ENCODE measurements at regions not wholly inside any gene's neighbourhood (a gene's known extent, or its start where the extent isn't known, plus 50 kb on each side); places are given as distances from the start of the nearest gene placed in this dataset.

DNA sequence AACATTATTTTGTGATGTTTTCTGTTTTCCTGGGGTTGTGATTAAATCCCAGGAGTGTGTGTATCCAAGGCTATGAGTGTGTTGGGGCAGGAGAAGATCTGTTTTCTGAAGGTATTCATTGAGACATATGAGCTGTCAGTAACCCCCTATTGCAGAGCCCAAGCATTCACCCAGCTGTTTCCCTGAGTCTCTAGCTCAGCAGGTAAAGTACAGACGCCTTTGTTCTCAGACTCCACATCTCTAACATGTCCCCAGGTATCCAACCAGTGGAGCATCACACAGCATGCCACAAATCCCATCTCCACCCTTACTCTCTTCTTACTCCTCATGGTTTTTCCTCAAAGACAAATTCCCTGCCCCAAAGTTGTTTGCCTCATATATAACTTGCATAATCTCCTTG is 213.6 kb downstream of the PCDH20 start:
- no peak overlapping the region for H3K4me3 Mint-ChIP-seq
- H3K36me3 Mint-ChIP-seq (ENCODE audit: insufficient read depth), result no peaks in the 10 kb centered on the region
- peaks cover 28% of the 10 kb centered on the region for H3K9me3 Mint-ChIP-seq
- no peaks in the 10 kb centered on the region for H3K4me1 Mint-ChIP-seq
- no peaks in the 10 kb centered on the region for H3K27me3 Mint-ChIP-seq
- no peak for DNase-seq (ENCODE audit: low spot score in 2 of 2)
- ATAC-seq (replicated peaks; ENCODE audit: extremely low read depth, poor library complexity, severe bottlenecking), result no peak
- no peak overlapping the region for H3K27ac Mint-ChIP-seq (ENCODE audit: low read depth)

DNA sequence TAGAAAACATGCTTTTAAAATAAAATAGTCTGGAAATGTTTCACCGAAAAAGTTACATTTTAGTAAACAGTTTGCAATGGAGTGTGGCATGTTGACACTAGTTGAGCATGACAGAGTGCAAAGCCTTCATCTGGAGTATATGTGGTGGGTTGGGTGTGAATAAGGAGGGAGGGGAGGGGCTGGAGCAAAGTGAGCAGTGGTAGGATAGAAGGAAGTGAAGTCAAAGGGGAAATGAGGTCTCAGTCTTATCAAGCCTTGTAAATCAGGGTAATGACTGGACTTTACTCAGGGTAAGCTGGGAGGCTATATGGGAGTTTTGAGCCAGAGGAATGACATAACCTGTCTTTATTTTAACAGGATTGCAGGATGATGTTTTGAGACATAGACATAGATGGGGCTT is 222.8 kb downstream of the PCDH20 start:
- DNase-seq (ENCODE audit: low spot score in 2 of 2) (no peak), ATAC-seq (replicated peaks; ENCODE audit: extremely low read depth, poor library complexity, severe bottlenecking) (no peak)
- no peaks in the 10 kb centered on the region for H3K4me1 Mint-ChIP-seq
- H3K4me3 Mint-ChIP-seq, result no peak overlapping the region
- H3K9me3 Mint-ChIP-seq, result peaks cover 12% of the 10 kb centered on the region
- H3K27ac Mint-ChIP-seq (ENCODE audit: low read depth), result no peak overlapping the region
- no peaks in the 10 kb centered on the region for H3K27me3 Mint-ChIP-seq
- H3K36me3 Mint-ChIP-seq (ENCODE audit: insufficient read depth), result peaks cover 2% of the 10 kb centered on the region

DNA sequence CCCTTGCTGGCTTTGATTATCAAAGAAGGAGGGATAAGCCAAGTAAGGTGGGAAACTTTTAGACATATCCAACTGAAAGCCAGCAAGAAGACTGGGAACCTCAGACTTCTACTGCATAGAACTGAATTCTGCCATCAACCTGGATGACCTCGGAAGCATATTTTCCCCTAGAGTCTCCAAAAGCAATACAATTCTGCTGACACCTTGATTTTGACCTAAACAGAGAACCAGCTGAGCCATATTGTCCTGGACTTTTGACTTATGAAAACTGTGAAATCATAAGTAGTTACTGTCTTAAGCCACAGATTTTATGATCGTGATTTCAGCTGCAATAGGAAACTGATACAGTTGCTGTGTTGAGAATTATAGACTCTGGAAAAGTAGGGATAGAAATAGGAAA is 227.6 kb downstream of the PCDH20 start:
- ATAC-seq (replicated peaks; ENCODE audit: extremely low read depth, poor library complexity, severe bottlenecking) (no peak), DNase-seq (ENCODE audit: low spot score in 2 of 2) (no peak)
- H3K36me3 Mint-ChIP-seq (ENCODE audit: insufficient read depth), result no peaks in the 10 kb centered on the region
- no peaks in the 10 kb centered on the region for H3K27me3 Mint-ChIP-seq
- no peak overlapping the region for H3K4me3 Mint-ChIP-seq
- no peak overlapping the region for H3K27ac Mint-ChIP-seq (ENCODE audit: low read depth)
- peaks cover 16% of the 10 kb centered on the region for H3K9me3 Mint-ChIP-seq
- H3K4me1 Mint-ChIP-seq, result no peaks in the 10 kb centered on the region

DNA sequence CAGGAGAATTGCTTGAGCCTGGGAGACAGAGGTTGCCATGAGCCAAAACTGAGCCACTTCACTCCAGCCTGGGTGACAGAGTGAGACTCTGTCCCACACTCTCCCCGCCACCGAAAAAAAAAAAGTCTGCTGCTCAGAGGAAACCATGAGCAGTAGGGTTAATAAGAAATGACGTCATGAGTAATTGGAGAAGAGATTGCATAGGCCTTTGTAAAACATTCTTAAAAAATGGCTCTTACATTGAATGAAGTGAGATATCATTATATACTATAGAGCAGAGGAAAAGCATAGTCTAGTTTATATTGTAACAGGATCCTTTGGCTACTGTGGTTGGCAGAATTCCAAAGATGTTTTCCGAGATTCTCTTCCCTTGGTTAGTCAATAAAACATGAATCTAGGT is 228.2 kb downstream of the PCDH20 start:
- Mint-ChIP-seq H3K4me3 (no peak overlapping the region), H3K27ac (ENCODE audit: low read depth) (no peak overlapping the region), H3K27me3 (no peaks in the 10 kb centered on the region), H3K36me3 (ENCODE audit: insufficient read depth) (no peaks in the 10 kb centered on the region), H3K4me1 (no peaks in the 10 kb centered on the region), H3K9me3 (peaks cover 16% of the 10 kb centered on the region)
- DNase-seq (ENCODE audit: low spot score in 2 of 2) (no peak), ATAC-seq (replicated peaks; ENCODE audit: extremely low read depth, poor library complexity, severe bottlenecking) (no peak)

DNA sequence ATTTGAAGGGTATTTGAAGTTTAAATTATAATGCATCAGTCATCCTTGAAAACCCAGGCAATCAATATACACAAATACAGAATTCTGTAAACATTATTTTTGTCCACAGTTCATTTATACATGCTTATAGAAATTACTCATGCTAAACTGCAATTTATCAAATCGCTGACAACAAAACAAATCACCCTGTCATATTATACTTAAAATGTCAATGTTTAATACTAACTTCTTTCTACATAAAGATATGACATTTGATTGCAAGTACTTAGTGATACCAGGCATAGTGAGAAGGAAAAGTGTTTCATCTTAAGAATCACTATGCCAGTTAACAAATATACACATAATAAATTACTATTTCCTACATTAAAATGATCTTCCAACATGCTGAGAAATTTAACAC is 232.0 kb downstream of the PCDH20 start:
- no peak overlapping the region for H3K27ac Mint-ChIP-seq (ENCODE audit: low read depth)

DNA sequence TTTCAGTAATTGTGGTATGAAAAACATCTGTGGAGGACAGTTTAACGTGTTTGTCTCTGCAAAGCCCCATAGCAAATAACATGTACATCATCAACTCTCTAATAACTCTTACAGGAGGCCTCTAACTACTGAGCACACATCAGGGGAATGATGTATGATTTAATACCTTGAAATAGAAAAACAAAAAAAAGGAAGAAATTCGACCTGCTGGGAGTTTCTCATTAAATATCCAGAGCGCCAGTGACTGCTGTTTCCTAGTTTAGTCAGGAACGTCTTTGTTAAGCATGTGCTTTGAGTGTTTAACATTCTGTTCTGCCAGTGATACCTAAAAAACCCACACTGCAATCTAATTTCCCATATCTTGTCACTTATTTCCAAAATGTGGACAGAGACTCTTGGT is 235.4 kb downstream of the PCDH20 start:
- Mint-ChIP-seq H3K27ac (ENCODE audit: low read depth) (no peak overlapping the region), H3K27me3 (no peaks in the 10 kb centered on the region), H3K9me3 (peaks cover 20% of the 10 kb centered on the region), H3K4me1 (no peaks in the 10 kb centered on the region), H3K36me3 (ENCODE audit: insufficient read depth) (no peaks in the 10 kb centered on the region), H3K4me3 (no peak overlapping the region)
- no peak for DNase-seq (ENCODE audit: low spot score in 2 of 2)
- no peak for ATAC-seq (replicated peaks; ENCODE audit: extremely low read depth, poor library complexity, severe bottlenecking)

More for the DNA sequence above, 232.0 kb downstream of the PCDH20 start:
- no peaks in the 10 kb centered on the region for H3K36me3 Mint-ChIP-seq (ENCODE audit: insufficient read depth)
- H3K4me3 Mint-ChIP-seq, result no peak overlapping the region
- H3K9me3 Mint-ChIP-seq, result peaks cover 30% of the 10 kb centered on the region
- DNase-seq (ENCODE audit: low spot score in 2 of 2) (no peak), ATAC-seq (replicated peaks; ENCODE audit: extremely low read depth, poor library complexity, severe bottlenecking) (no peak)
- no peaks in the 10 kb centered on the region for H3K27me3 Mint-ChIP-seq
- no peaks in the 10 kb centered on the region for H3K4me1 Mint-ChIP-seq

DNA sequence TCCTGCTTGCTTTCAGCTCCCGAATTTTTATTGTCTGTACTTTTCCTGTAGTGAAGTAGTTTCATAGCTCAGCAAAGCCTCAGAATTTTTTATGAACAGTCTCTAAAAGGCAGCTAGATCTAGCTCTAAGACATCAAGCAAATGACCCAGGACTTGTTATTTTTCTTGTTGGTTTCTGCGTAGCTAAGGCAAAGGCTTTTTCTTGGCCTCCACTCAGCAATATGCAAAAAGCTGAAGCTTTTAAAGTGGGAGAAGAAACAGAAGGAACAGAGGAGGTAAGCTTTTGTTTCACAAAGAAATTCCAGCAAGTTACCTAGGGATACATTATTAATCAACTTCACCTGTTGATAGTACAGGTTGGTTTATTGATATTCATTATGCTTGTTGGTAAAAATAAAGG is 235.9 kb downstream of the PCDH20 start:
- ATAC-seq (replicated peaks; ENCODE audit: extremely low read depth, poor library complexity, severe bottlenecking), result no peak
- Mint-ChIP-seq H3K27ac (ENCODE audit: low read depth) (no peak overlapping the region), H3K27me3 (no peaks in the 10 kb centered on the region), H3K9me3 (peaks cover 15% of the 10 kb centered on the region), H3K36me3 (ENCODE audit: insufficient read depth) (no peaks in the 10 kb centered on the region), H3K4me3 (no peak overlapping the region), H3K4me1 (no peaks in the 10 kb centered on the region)
- DNase-seq (ENCODE audit: low spot score in 2 of 2), result no peak

DNA sequence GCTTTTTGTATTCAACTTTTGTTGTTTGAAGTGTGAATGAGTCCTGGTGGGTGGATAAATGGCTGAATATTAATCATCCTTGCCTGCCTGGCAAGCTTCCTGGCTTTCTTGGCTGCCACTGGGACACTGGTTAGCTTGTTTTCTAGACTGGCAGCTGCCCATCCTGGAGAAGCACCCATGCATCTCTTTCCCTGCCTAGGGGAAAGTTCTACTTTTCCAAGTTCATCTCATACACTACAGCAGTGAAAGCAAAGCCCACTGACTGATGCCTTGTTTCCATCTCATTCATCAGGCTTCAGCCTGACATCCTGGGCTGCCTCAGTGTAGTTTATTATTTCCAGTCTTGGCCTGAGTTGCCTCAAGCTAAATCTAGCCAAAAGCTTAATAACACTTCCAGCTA is 244.8 kb downstream of the PCDH20 start:
- Mint-ChIP-seq H3K4me3 (no peak overlapping the region), H3K36me3 (ENCODE audit: insufficient read depth) (peaks cover 2% of the 10 kb centered on the region), H3K9me3 (peaks cover 8% of the 10 kb centered on the region), H3K27me3 (no peaks in the 10 kb centered on the region), H3K4me1 (no peaks in the 10 kb centered on the region), H3K27ac (ENCODE audit: low read depth) (no peak overlapping the region)
- ATAC-seq (replicated peaks; ENCODE audit: extremely low read depth, poor library complexity, severe bottlenecking) (no peak), DNase-seq (ENCODE audit: low spot score in 2 of 2) (no peak)

DNA sequence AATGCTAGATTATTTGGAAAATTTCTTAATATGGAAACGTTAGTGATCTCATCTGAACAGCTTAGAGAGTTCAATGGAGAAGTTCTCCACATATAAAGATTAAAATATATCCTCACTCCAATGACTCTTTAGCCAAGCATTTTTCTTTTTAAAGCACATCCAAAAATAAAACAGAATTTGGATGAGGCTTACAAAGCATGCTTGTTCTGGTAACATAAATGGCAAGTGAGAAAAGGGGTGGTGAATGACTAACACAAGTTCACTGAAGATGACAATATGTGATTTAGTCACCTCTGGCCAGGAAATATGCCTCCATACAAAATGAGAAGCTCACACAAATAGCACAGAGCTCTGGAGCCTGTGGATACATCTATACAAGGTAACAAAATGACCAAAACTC is 253.0 kb downstream of the PCDH20 start:
- H3K4me1 Mint-ChIP-seq, result no peaks in the 10 kb centered on the region
- DNase-seq (ENCODE audit: low spot score in 2 of 2) (no peak), ATAC-seq (replicated peaks; ENCODE audit: extremely low read depth, poor library complexity, severe bottlenecking) (no peak)
- H3K9me3 Mint-ChIP-seq, result peaks cover 16% of the 10 kb centered on the region
- no peaks in the 10 kb centered on the region for H3K36me3 Mint-ChIP-seq (ENCODE audit: insufficient read depth)
- H3K4me3 Mint-ChIP-seq, result no peak overlapping the region
- H3K27ac Mint-ChIP-seq (ENCODE audit: low read depth), result no peak overlapping the region
- H3K27me3 Mint-ChIP-seq, result no peaks in the 10 kb centered on the region

DNA sequence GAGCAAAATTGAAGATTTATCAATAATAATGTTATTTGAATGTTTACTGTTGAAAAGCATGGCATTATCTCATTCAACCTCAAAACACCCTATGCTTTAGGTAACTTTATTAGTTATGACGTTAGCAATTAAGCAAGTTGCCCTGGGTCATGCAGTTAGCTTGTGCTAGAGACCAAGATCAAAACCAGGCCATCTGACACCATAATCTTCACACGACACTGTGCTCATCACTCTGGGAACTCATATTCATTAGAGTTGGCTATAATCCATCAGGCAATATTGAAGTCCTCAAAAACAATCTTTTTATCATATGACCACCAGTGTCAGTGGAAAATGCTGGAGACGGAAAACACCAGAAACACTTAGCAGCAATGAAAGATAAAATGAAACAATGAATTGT is 253.5 kb downstream of the PCDH20 start:
- Mint-ChIP-seq H3K27ac (ENCODE audit: low read depth) (no peak overlapping the region), H3K36me3 (ENCODE audit: insufficient read depth) (no peaks in the 10 kb centered on the region), H3K27me3 (no peaks in the 10 kb centered on the region), H3K4me1 (no peaks in the 10 kb centered on the region), H3K9me3 (peaks cover 20% of the 10 kb centered on the region), H3K4me3 (no peak overlapping the region)
- DNase-seq (ENCODE audit: low spot score in 2 of 2), result no peak
- no peak for ATAC-seq (replicated peaks; ENCODE audit: extremely low read depth, poor library complexity, severe bottlenecking)

DNA sequence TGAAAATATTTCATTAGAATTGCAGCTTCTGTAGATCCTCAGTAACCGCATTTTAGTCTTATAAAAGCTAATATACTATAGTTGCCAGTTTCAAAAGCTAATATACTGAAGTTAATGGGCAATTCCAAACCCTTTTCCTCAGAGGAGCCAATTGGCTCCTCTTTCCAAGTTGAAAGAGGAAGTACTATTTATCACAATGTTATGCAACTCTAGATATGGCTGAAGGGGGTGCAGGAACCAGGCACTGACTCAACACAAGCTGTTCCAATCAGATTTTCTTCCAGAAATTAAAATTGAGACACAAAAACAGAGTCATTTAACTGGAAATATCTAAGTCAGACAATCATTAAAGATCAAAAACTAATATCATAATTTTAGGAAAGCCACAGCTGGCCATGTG is 258.9 kb downstream of the PCDH20 start:
- H3K4me1 Mint-ChIP-seq, result no peaks in the 10 kb centered on the region
- ATAC-seq (replicated peaks; ENCODE audit: extremely low read depth, poor library complexity, severe bottlenecking), result no peak
- DNase-seq (ENCODE audit: low spot score in 2 of 2), result no peak
- no peaks in the 10 kb centered on the region for H3K36me3 Mint-ChIP-seq (ENCODE audit: insufficient read depth)
- H3K4me3 Mint-ChIP-seq, result no peak overlapping the region
- H3K27ac Mint-ChIP-seq (ENCODE audit: low read depth), result no peak overlapping the region
- H3K27me3 Mint-ChIP-seq, result no peaks in the 10 kb centered on the region
- peaks cover 16% of the 10 kb centered on the region for H3K9me3 Mint-ChIP-seq

DNA sequence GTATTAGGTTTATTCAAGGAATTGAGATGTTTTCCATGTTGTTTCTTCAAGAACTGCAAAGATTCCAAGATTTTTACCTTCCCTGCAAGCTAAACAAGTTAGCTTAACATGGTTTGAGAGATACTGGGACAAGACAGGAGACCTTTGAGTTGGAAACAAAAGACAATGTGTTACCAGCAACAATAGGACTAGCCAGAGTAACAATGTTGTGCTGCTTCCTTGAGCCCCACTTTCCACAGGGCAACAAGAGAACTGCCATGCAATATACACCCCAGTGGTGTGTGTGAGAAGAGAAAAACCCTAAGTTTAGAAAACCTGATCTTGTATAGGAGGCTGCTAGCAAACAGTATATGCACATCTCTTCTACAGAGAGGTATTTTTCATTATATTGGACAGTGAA is 264.6 kb downstream of the PCDH20 start:
- no peak overlapping the region for H3K27ac Mint-ChIP-seq (ENCODE audit: low read depth)
- no peaks in the 10 kb centered on the region for H3K36me3 Mint-ChIP-seq (ENCODE audit: insufficient read depth)
- H3K4me1 Mint-ChIP-seq, result no peaks in the 10 kb centered on the region
- DNase-seq (ENCODE audit: low spot score in 2 of 2), result no peak
- peaks cover 12% of the 10 kb centered on the region for H3K9me3 Mint-ChIP-seq
- H3K4me3 Mint-ChIP-seq, result no peak overlapping the region
- no peak for ATAC-seq (replicated peaks; ENCODE audit: extremely low read depth, poor library complexity, severe bottlenecking)
- H3K27me3 Mint-ChIP-seq, result no peaks in the 10 kb centered on the region

DNA sequence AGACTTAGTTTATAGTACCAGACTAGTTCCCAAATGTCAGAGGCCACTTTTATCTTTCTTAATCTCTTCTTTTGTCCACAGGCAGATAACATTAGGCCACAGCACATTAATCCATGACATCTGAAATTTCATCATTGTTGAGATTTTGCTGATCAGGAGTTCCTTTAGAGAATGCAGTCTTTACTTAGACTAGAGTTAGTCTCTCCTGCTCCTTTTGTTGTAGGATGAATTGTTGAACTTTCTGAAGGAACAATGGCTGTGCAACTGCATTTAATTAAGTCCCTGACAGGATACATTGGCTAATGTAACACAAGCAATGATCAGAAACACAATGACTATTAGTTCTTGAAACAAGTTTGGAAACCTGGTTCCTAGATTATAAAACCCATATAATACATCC is 266.3 kb downstream of the PCDH20 start:
- ATAC-seq (replicated peaks; ENCODE audit: extremely low read depth, poor library complexity, severe bottlenecking) (no peak), DNase-seq (ENCODE audit: low spot score in 2 of 2) (no peak)
- Mint-ChIP-seq H3K36me3 (ENCODE audit: insufficient read depth) (no peaks in the 10 kb centered on the region), H3K4me1 (no peaks in the 10 kb centered on the region), H3K27me3 (no peaks in the 10 kb centered on the region), H3K27ac (ENCODE audit: low read depth) (no peak overlapping the region), H3K4me3 (no peak overlapping the region), H3K9me3 (peaks cover 12% of the 10 kb centered on the region)

DNA sequence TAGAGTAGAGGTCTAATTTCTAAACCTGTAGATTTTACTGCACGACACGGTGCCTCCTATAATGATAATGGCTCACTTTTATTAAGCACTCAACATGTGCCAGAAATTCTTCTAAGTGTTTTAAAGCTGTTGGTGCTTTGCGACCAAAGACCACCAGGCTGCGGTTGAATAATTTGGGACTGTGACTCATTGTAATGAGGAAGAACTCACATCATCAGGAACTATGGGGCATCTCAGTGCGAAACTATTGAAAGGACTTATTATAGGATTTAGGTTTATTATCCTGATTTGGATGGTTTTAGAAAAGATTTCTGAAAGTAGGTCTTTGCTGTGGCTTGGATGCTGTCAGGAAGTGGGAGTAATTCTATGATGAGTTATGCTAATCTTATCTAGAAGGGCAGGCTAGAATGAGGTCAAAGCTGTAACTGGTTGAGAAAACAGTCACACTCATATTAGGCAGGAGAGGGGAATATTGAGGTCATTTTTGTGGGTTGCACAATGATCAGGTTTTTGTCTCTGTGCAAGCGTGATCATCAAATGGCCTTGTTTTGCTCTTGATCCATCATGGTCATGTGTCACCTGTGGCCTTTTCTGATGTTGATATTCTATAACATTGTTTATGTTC is 266.8 kb downstream of the PCDH20 start:
- no peak overlapping the region for H3K4me3 Mint-ChIP-seq
- ATAC-seq (replicated peaks; ENCODE audit: extremely low read depth, poor library complexity, severe bottlenecking) (no peak), DNase-seq (ENCODE audit: low spot score in 2 of 2) (no peak)
- no peaks in the 10 kb centered on the region for H3K27me3 Mint-ChIP-seq
- H3K4me1 Mint-ChIP-seq, result no peaks in the 10 kb centered on the region
- H3K27ac Mint-ChIP-seq (ENCODE audit: low read depth), result no peak overlapping the region
- peaks cover 14% of the 10 kb centered on the region for H3K9me3 Mint-ChIP-seq
- no peaks in the 10 kb centered on the region for H3K36me3 Mint-ChIP-seq (ENCODE audit: insufficient read depth)

Measured in central memory CD8-positive, alpha-beta T cell (primary cell).